Spleen (tissue), 11 donors: ENCODE measurements at regions not wholly inside any gene's neighbourhood (a gene's known extent, or its start where the extent isn't known, plus 50 kb on each side); places are given as distances from the start of the nearest gene placed in this dataset.

ENCODE experiments used
- DNase-seq: peaks from one replicate; pipeline ENCODE4 v3.0.0-alpha.2; 2020
- H3K27ac ChIP-seq, 8 donors: fragments of 200-600 bp; sonication (generic) in 7 of 8; 1 replicate in 4 of 8; 2 replicates in 4 of 8; pipeline versions ENCODE4 v1.5.0 to v1.8.0; 2016 to 2021; ENCODE audit warnings: inconsistent platforms in 4 of 8, mild to moderate bottlenecking in 4 of 8, moderate library complexity in 1 of 8
- H3K27me3 ChIP-seq, 7 donors: fragments of 200-600 bp; sonication (generic) in 6 of 7; replicated peaks in 1 of 7; 1 replicate in 4 of 7; 2 replicates in 3 of 7; pipeline versions ENCODE4 v1.5.0 to v1.8.0; 2016 to 2021; ENCODE audit warnings: inconsistent platforms in 3 of 7, mild to moderate bottlenecking in 1 of 7
- H3K36me3 ChIP-seq, 6 donors: fragments of 200-600 bp; sonication (generic) in 5 of 6; 1 replicate in 4 of 6; 2 replicates in 2 of 6; pipeline versions ENCODE4 v1.5.0 to v1.8.0; 2016 to 2021; ENCODE audit warnings: inconsistent platforms in 2 of 6
- H3K4me1 ChIP-seq, 6 donors: fragments of 200-600 bp; sonication (generic) in 5 of 6; 1 replicate in 3 of 6; 2 replicates in 3 of 6; pipeline versions ENCODE4 v1.5.0 to v1.8.0; 2016 to 2021; ENCODE audit warnings: inconsistent platforms in 3 of 6
- H3K4me3 ChIP-seq, 8 donors: fragments of 200-600 bp; sonication (generic) in 7 of 8; 1 replicate in 4 of 8; 2 replicates in 4 of 8; pipeline versions ENCODE4 v1.5.0 to v1.8.0; 2016 to 2021; ENCODE audit warnings: inconsistent platforms in 4 of 8, mild to moderate bottlenecking in 4 of 8, moderate library complexity in 2 of 8
- H3K9me3 ChIP-seq, 8 donors: fragments of 200-600 bp; sonication (generic) in 7 of 8; 1 replicate in 4 of 8; 2 replicates in 4 of 8; pipeline versions ENCODE4 v1.5.0 to v1.8.0; 2016 to 2021; ENCODE audit warnings: inconsistent platforms in 4 of 8
- CTCF ChIP-seq, 11 experiments: fragments of 200-600 bp in 7 of 11; fragments of 450-650 bp in 4 of 11; sonication (generic) in 4 of 11; IDR thresholded peaks in 8 of 11; conservative IDR thresholded peaks in 3 of 11; 1 replicate in 7 of 11; 2 replicates in 4 of 11; pipeline versions ENCODE4 v1.4.0 to v1.8.0; 2016 to 2021; ENCODE audit warnings: antibody characterized with exemption in 11 of 11, inconsistent platforms in 4 of 11, mild to moderate bottlenecking in 1 of 11
- POLR2A ChIP-seq, 3 donors: fragments of 450-650 bp; IDR thresholded peaks; one replicate each; pipeline ENCODE4 v1.5.1; 2017; ENCODE audit warnings: antibody characterized with exemption in 3 of 3, mild to moderate bottlenecking in 1 of 3
- POLR2AphosphoS5 ChIP-seq, 3 donors: sonication (generic); formaldehyde crosslinking; IDR thresholded peaks; one replicate each; pipeline ENCODE4 v1.5.1; 2017; ENCODE audit warnings: antibody characterized with exemption in 3 of 3
- WGBS, 5 donors: extraction: QIAGEN DNeasy Blood & Tissue Kit in 3 of 5; methylation state at CpG; one replicate each; pipeline versions ENCODE4 v1.1.5 to v1.1.7; 2013 to 2018; 5-methylcytosine and 5-hydroxymethylcytosine counted together
- intact Hi-C: fragments of 100-400 bp; cut with DNase I; formaldehyde crosslinking; loops from one replicate; pipeline ENCODE4 v1.15.0; 2023; ENCODE audit warnings: low total_unique reads
- donor health status: healthy with polysubstance abuse.
- donor health status: DM: no; HTN: no; CAD: no; lungs with moderate emphysema.
- donor health status: DM: no; HTN: no; CAD: no.
- donor health status: Bipolar disorder and iron deficiency.
- donor health status: healthy.
- donor health status: DM: no; HTN: no; CAD: no.
- donor health status: DM: yes; HTN: yes; CAD: no.

GRCh38 chr4:27886120-27886519 is 1025.5 kb downstream of the STIM2 start:
- Histone ChIP-seq H3K27me3 (no peaks in the 10 kb centered on the region), H3K4me3 (no peak overlapping the region), H3K27ac (no peak overlapping the region), H3K4me1 (no peaks in the 10 kb centered on the region), H3K36me3 (no peaks in the 10 kb centered on the region), H3K9me3 (no peaks in the 10 kb centered on the region)
- intact Hi-C loops = no loop called here
- no peak for DNase-seq
- WGBS, 5 donors = 73 to 84% (median 74%) methylated on average over 2 of the region's 2 CpGs
- TF ChIP-seq CTCF (IDR thresholded peaks at IDR 0.05 in 8 of 11, conservative IDR thresholded peaks at IDR 0.05 in 3 of 11) (no peak), POLR2A (IDR thresholded peaks at IDR 0.05) (no peak), POLR2AphosphoS5 (IDR thresholded peaks at IDR 0.05) (no peak)

GRCh38 chr4:27887646-27888045 is 1027.0 kb downstream of the STIM2 start:
- H3K27ac ChIP-seq = no peak overlapping the region
- H3K27me3 ChIP-seq = no peaks in the 10 kb centered on the region
- DNase-seq = no peak
- TF ChIP-seq CTCF (IDR thresholded peaks at IDR 0.05 in 8 of 11, conservative IDR thresholded peaks at IDR 0.05 in 3 of 11) (no peak), POLR2A (IDR thresholded peaks at IDR 0.05) (no peak)
- no peaks in the 10 kb centered on the region for H3K4me1 ChIP-seq
- WGBS, 5 donors = 87 to 94% (median 93%) methylated on average over 2 of the region's 2 CpGs
- intact Hi-C loops = no loop called here
- H3K36me3 ChIP-seq = no peaks in the 10 kb centered on the region
- H3K9me3 ChIP-seq = no peaks in the 10 kb centered on the region
- no peak overlapping the region for H3K4me3 ChIP-seq

DNA sequence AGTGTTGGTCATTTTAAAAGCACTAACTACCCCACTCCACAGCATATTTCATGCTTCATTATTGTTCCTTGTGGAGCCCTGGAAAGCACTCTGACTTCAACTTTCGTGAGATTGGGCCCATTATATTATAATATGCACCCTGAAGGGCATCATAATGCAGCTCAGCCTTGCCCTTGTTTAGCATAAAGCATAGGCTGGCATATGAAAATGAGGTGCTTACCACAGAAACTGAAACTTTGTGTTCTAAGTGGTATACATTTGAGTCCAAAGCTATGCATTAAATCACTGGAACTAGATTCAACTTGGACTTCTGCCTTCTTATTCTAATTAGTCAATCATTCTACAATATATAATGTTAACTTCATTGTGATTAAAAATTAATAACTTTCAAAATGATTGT is 1027.9 kb downstream of the STIM2 start:
- 30 to 48% (median 41%) methylated on average over 1 of the region's 1 CpG for WGBS, 5 donors
- no peaks in the 10 kb centered on the region for H3K27me3 ChIP-seq
- H3K9me3 ChIP-seq = no peaks in the 10 kb centered on the region
- H3K27ac ChIP-seq = no peak overlapping the region
- no peaks in the 10 kb centered on the region for H3K36me3 ChIP-seq
- intact Hi-C loops = no loop called here
- DNase-seq = no peak
- H3K4me3 ChIP-seq = no peak overlapping the region
- H3K4me1 ChIP-seq = no peaks in the 10 kb centered on the region
- TF ChIP-seq CTCF (IDR thresholded peaks at IDR 0.05 in 8 of 11, conservative IDR thresholded peaks at IDR 0.05 in 3 of 11) (no peak), POLR2A (IDR thresholded peaks at IDR 0.05) (no peak), POLR2AphosphoS5 (IDR thresholded peaks at IDR 0.05) (no peak)

DNA sequence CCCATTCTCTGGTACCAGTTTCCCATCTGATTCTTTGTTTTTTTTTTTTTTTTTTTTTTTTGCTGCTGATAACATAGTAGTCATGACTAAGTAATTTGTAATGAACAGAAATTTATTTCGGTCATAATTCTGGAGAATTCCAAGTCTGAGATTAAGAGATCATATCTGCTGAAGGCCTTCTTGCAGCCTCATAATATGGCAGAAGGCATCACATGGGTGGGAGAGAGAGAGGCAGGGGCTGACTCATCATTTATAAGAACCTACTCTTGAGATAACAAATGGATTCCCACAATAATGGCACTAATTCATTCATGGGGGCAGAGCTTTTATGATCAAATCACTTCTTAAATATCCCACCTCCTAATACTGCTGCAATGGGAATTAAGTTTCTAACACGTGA is 1034.3 kb downstream of the STIM2 start:
- no peaks in the 10 kb centered on the region for H3K4me1 ChIP-seq
- no peak for TF ChIP-seq POLR2AphosphoS5 (IDR thresholded peaks at IDR 0.05)
- TF ChIP-seq POLR2A (IDR thresholded peaks at IDR 0.05) = no peak
- TF ChIP-seq CTCF (IDR thresholded peaks at IDR 0.05 in 8 of 11, conservative IDR thresholded peaks at IDR 0.05 in 3 of 11) = no peak
- no peak for DNase-seq
- intact Hi-C loops = no loop called here
- H3K9me3 ChIP-seq = no peaks in the 10 kb centered on the region
- H3K27me3 ChIP-seq = no peaks in the 10 kb centered on the region
- H3K27ac ChIP-seq = no peak overlapping the region
- no peaks in the 10 kb centered on the region for H3K36me3 ChIP-seq
- 70 to 86% (median 75%) methylated on average over 2 of the region's 2 CpGs for WGBS, 5 donors
- H3K4me3 ChIP-seq = no peak overlapping the region
